Tibial nerve (tissue), 4 donors: ENCODE measurements at regions not wholly inside any gene's neighbourhood (a gene's known extent, or its start where the extent isn't known, plus 50 kb on each side); places are given as distances from the start of the nearest gene placed in this dataset.

Source experiments
- EP300 ChIP-seq, 2 donors: sonication (generic); formaldehyde crosslinking; IDR thresholded peaks; one replicate each; pipeline ENCODE4 v1.6.1; 2017; ENCODE audit warnings: antibody characterized with exemption in 2 of 2, mild to moderate bottlenecking in 1 of 2
- POLR2A ChIP-seq, 2 donors: fragments of 450-650 bp; IDR thresholded peaks; one replicate each; pipeline ENCODE4 v1.6.1; 2017; ENCODE audit warnings: antibody characterized with exemption in 2 of 2, mild to moderate bottlenecking in 2 of 2, moderate library complexity in 2 of 2
- TF ChIP-seq, protein P1 (sequence below), 5 experiments: fragments of 200-600 bp in 3 of 5; fragments of 450-650 bp in 2 of 5; sonication (generic) in 3 of 5; IDR thresholded peaks; one replicate each; pipeline ENCODE4 v1.5.1; 2016 to 2019; ENCODE audit warnings: antibody characterized with exemption in 5 of 5, mild to moderate bottlenecking in 3 of 5, moderate library complexity in 2 of 5

DNA sequence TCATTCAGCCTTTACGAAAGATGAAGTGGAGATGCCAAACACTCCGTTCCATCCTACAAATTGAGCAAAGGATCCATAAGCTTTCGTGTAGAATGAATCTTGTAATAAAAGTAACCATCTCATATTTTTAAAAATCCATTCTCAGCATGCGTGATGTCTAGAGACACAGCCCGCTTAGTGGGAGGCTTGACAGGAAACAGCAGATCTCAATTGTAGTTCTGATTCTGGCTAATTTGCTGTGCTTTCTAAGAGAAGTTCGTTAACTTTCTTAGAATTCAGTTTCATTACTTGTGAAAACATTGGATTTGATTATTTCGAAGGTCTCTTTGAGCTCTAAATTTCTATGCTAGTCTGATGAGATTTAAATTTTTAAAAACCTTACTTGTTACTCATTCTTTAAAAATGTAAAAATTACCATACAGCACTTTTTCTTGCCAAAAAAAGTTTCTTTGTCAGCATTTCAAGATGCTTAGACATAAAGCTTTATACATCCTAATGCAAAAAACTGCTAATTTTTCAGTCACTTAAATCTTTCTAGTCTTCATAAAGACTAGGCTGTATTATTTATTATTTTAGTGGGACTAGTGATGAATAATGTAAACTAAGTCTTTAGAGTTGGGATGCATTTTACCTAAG, 66.9 kb upstream of the NEIL3 start:
- TF ChIP-seq, protein P1, sequence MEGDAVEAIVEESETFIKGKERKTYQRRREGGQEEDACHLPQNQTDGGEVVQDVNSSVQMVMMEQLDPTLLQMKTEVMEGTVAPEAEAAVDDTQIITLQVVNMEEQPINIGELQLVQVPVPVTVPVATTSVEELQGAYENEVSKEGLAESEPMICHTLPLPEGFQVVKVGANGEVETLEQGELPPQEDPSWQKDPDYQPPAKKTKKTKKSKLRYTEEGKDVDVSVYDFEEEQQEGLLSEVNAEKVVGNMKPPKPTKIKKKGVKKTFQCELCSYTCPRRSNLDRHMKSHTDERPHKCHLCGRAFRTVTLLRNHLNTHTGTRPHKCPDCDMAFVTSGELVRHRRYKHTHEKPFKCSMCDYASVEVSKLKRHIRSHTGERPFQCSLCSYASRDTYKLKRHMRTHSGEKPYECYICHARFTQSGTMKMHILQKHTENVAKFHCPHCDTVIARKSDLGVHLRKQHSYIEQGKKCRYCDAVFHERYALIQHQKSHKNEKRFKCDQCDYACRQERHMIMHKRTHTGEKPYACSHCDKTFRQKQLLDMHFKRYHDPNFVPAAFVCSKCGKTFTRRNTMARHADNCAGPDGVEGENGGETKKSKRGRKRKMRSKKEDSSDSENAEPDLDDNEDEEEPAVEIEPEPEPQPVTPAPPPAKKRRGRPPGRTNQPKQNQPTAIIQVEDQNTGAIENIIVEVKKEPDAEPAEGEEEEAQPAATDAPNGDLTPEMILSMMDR (IDR thresholded peaks at IDR 0.05): no peak
- TF ChIP-seq EP300 (IDR thresholded peaks at IDR 0.05): no peak
- TF ChIP-seq POLR2A (IDR thresholded peaks at IDR 0.05): no peak
